ENCODE measurements at regions not wholly inside any gene's neighbourhood (a gene's known extent, or its start where the extent isn't known, plus 50 kb on each side); places are given as distances from the start of the nearest gene placed in this dataset.

GRCh38 chr12:19932413-19932812, 435.9 kb upstream of the PDE3A start:
- Histone ChIP-seq H3K4me1 (no peaks in the 10 kb centered on the region), H3K27me3 (no peaks in the 10 kb centered on the region), H3K27ac (no peak overlapping the region), H3K4me3 (no peak overlapping the region), H3K36me3 (no peaks in the 10 kb centered on the region), H3K9me3 (no peaks in the 10 kb centered on the region)
- DNase-seq (ENCODE audit: extremely low spot score in 2 of 2) = no peak
- TF ChIP-seq POLR2A (IDR thresholded peaks at IDR 0.05) = no peak
- no peak for TF ChIP-seq CTCF (IDR thresholded peaks at IDR 0.05)
- no peak for TF ChIP-seq POLR2AphosphoS5 (IDR thresholded peaks at IDR 0.05; ENCODE audit: insufficient read depth in 1 of 2, low read depth in 1 of 2)
- intact Hi-C loops (cut with DNase I) = no loop called here

- intact Hi-C loops (cut with DNase I) = no loop called here
- no peak for TF ChIP-seq POLR2AphosphoS5 (IDR thresholded peaks at IDR 0.05; ENCODE audit: insufficient read depth in 1 of 2, low read depth in 1 of 2)
- TF ChIP-seq POLR2A (IDR thresholded peaks at IDR 0.05) = no peak
- TF ChIP-seq CTCF (IDR thresholded peaks at IDR 0.05) = no peak
- no peak for DNase-seq (ENCODE audit: extremely low spot score in 2 of 2)
These were observed 434.4 kb upstream of the PDE3A start for GRCh38 chr12:19933924-19934323.

GRCh38 chr12:19937161-19937560, 431.2 kb upstream of the PDE3A start:
- DNase-seq (ENCODE audit: extremely low spot score in 2 of 2) = no peak

More at GRCh38 chr12:19933924-19934323, 434.4 kb upstream of the PDE3A start:
- Histone ChIP-seq H3K4me1 (no peaks in the 10 kb centered on the region), H3K27ac (no peak overlapping the region), H3K9me3 (no peaks in the 10 kb centered on the region), H3K4me3 (no peak overlapping the region), H3K36me3 (no peaks in the 10 kb centered on the region), H3K27me3 (no peaks in the 10 kb centered on the region)

GRCh38 chr12:19938031-19938430, 430.3 kb upstream of the PDE3A start:
- intact Hi-C loops (cut with DNase I) = no loop called here
- Histone ChIP-seq H3K27ac (no peak overlapping the region), H3K27me3 (no peaks in the 10 kb centered on the region), H3K4me3 (no peak overlapping the region), H3K36me3 (no peaks in the 10 kb centered on the region), H3K4me1 (no peaks in the 10 kb centered on the region), H3K9me3 (no peaks in the 10 kb centered on the region)
- no peak for DNase-seq (ENCODE audit: extremely low spot score in 2 of 2)
- no peak for TF ChIP-seq POLR2AphosphoS5 (IDR thresholded peaks at IDR 0.05; ENCODE audit: insufficient read depth in 1 of 2, low read depth in 1 of 2)
- no peak for TF ChIP-seq CTCF (IDR thresholded peaks at IDR 0.05)

More at GRCh38 chr12:19937161-19937560, 431.2 kb upstream of the PDE3A start:
- H3K4me1 ChIP-seq = no peaks in the 10 kb centered on the region
- H3K9me3 ChIP-seq = no peaks in the 10 kb centered on the region
- H3K27ac ChIP-seq = no peak overlapping the region
- H3K27me3 ChIP-seq = no peaks in the 10 kb centered on the region
- H3K36me3 ChIP-seq = no peaks in the 10 kb centered on the region
- intact Hi-C loops (cut with DNase I) = no loop called here
- no peak for TF ChIP-seq CTCF (IDR thresholded peaks at IDR 0.05)
- TF ChIP-seq POLR2AphosphoS5 (IDR thresholded peaks at IDR 0.05; ENCODE audit: insufficient read depth in 1 of 2, low read depth in 1 of 2) = no peak
- TF ChIP-seq POLR2A (IDR thresholded peaks at IDR 0.05) = no peak
- no peak overlapping the region for H3K4me3 ChIP-seq

- DNase-seq (ENCODE audit: extremely low spot score in 2 of 2) = no peak
- no peaks in the 10 kb centered on the region for H3K27me3 ChIP-seq
- H3K4me1 ChIP-seq = no peaks in the 10 kb centered on the region
- no peak overlapping the region for H3K4me3 ChIP-seq
- no peak overlapping the region for H3K27ac ChIP-seq
- intact Hi-C loops (cut with DNase I) = no loop called here
- H3K9me3 ChIP-seq = no peaks in the 10 kb centered on the region
- TF ChIP-seq CTCF (IDR thresholded peaks at IDR 0.05) (no peak), POLR2A (IDR thresholded peaks at IDR 0.05) (no peak), POLR2AphosphoS5 (IDR thresholded peaks at IDR 0.05; ENCODE audit: insufficient read depth in 1 of 2, low read depth in 1 of 2) (no peak)
- no peaks in the 10 kb centered on the region for H3K36me3 ChIP-seq
These were observed 429.8 kb upstream of the PDE3A start for GRCh38 chr12:19938491-19938890.
